Pancreas (tissue), 10 donors: ENCODE measurements at regions not wholly inside any gene's neighbourhood (a gene's known extent, or its start where the extent isn't known, plus 50 kb on each side); places are given as distances from the start of the nearest gene placed in this dataset.
A peak's percentile ranks its signal among the peaks of the same experiment; 100 is the strongest.

ENCODE experiments used
- ATAC-seq, 4 donors: fragments of 200-7000 bp; cut with Tn5 transposase; one replicate each; pipeline versions ENCODE4 v1.8.0 to v1.9.1; 2020; ENCODE audit warnings: mild to moderate bottlenecking in 4 of 4, moderate library complexity in 4 of 4
- DNase-seq, 6 donors: peaks; one replicate each; pipeline ENCODE4 v3.0.0-alpha.2; 2020
- FAIRE-seq: peaks from 2 replicates; lab custom pipeline; 2012; peaks lifted over from hg19 to GRCh38; lab: Jason Lieb, UNC
- H3K27ac ChIP-seq, 4 donors: fragments of 200-600 bp; sonication (generic); 1 replicate in 3 of 4; 2 replicates in 1 of 4; pipeline versions ENCODE4 v1.5.0 to v1.8.0; 2020
- H3K27me3 ChIP-seq, 4 donors: fragments of 200-600 bp; one replicate each; pipeline ENCODE4 v1.8.0; 2021
- H3K36me3 ChIP-seq, 3 donors: fragments of 200-600 bp; sonication (generic) in 1 of 3; one replicate each; pipeline versions ENCODE4 v1.5.0 to v1.8.0; 2020 to 2021
- H3K4me1 ChIP-seq, 3 donors: fragments of 200-600 bp; one replicate each; pipeline ENCODE4 v1.8.0; 2021
- H3K4me3 ChIP-seq, 4 donors: fragments of 200-600 bp; sonication (generic) in 2 of 4; one replicate each; pipeline versions ENCODE4 v1.5.0 to v1.8.0; 2020 to 2021
- H3K9me3 ChIP-seq, 4 donors: fragments of 200-600 bp; one replicate each; pipeline ENCODE4 v1.8.0; 2021
- CTCF ChIP-seq, 4 donors: fragments of 200-600 bp; sonication (generic) in 3 of 4; IDR thresholded peaks; one replicate each; pipeline versions ENCODE4 v1.5.0 to v1.8.0; 2021; ENCODE audit warnings: antibody characterized with exemption in 4 of 4
- WGBS, 2 donors: extraction: QIAGEN DNeasy Blood & Tissue Kit; methylation state at CpG; one replicate each; pipeline ENCODE4 v1.1.7; 2013; 5-methylcytosine and 5-hydroxymethylcytosine counted together
- intact Hi-C, 3 donors: fragments of 100-400 bp; cut with DNase I; formaldehyde crosslinking; loops; one replicate each; pipeline versions ENCODE4 v1.11.1 to v1.14.2; 2022
- donor health status: healthy with polysubstance abuse.
- donor health status: DM: no; HTN: no; CAD: no; lungs with moderate emphysema.
- donor health status: DM: no; HTN: no; CAD: no.
- donor health status: control.
- donor health status: control.
- donor health status: Bipolar disorder and iron deficiency.
- donor health status: DM: yes; HTN: yes; CAD: no.
- donor health status: DM: no; HTN: no; CAD: no.
- donor health status: DM: no; HTN: no; CAD: no.
- donor health status: DM: yes; HTN: yes; CAD: no.

DNA sequence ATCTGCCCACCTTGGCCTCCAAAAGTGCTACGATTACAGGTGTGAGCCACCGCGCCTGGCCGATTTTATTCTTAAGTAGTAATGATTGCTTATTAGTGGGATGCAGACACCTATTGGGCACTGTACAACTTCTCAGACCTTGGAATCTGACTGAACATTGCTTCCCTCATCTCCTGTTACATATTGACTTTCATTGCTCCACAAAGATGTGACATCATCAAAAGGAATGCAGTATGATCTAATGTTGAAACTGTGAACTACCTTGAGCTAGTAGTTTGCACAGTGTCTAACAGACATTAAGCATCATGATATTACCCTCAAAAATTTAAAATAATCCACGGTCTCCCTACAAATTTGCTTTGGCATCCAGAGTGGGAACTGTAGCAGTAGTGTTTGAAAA is 109.8 kb upstream of the SIX2 start:
- DNase-seq: no peak
- no peaks in the 10 kb centered on the region for H3K9me3 ChIP-seq
- no peak for FAIRE-seq

DNA sequence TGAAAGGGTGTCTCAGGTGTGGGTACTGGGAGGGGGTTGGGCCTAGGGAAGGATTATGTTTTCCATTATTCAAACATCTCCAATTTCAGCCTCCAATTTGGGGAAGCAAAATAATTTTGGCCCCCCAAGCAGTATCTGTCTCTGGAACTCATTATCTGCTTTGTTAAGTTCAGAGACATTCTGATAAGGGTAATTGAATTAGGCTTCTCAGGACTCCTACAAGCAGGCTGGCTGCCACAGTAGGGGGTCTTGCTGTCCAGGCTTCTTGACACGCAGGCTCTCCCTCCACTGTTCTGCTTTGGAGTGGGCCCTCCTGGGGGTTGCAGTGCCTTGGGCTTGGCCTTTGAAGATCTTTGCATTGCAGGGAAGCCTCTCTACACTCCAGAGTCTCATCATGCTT is 108.1 kb upstream of the SIX2 start:
- Histone ChIP-seq H3K36me3 (no peaks in the 10 kb centered on the region), H3K27ac (no peak overlapping the region), H3K4me1 (no peaks in the 10 kb centered on the region), H3K9me3 (no peaks in the 10 kb centered on the region), H3K4me3 (no peak overlapping the region), H3K27me3 (no peaks in the 10 kb centered on the region)
- WGBS, 2 donors: 73 to 82% methylated on average over 1 of the region's 1 CpG
- TF ChIP-seq CTCF (IDR thresholded peaks at IDR 0.05): no peak
- FAIRE-seq: no peak
- intact Hi-C loops: no loop called here
- no peak for DNase-seq
- ATAC-seq: no peak

More for the DNA sequence above, 109.8 kb upstream of the SIX2 start:
- ATAC-seq: peak; percentile 21 to 84 (median 47)
- 85 to 88% methylated on average over 5 of the region's 5 CpGs for WGBS, 2 donors
- Histone ChIP-seq H3K36me3 (no peaks in the 10 kb centered on the region), H3K27me3 (no peaks in the 10 kb centered on the region), H3K4me1 (no peaks in the 10 kb centered on the region), H3K4me3 (no peak overlapping the region), H3K27ac (peak overlapping the region in 1 of 4 donors; percentile 21)
- no peak for TF ChIP-seq CTCF (IDR thresholded peaks at IDR 0.05)
- intact Hi-C loops: no loop called here

DNA sequence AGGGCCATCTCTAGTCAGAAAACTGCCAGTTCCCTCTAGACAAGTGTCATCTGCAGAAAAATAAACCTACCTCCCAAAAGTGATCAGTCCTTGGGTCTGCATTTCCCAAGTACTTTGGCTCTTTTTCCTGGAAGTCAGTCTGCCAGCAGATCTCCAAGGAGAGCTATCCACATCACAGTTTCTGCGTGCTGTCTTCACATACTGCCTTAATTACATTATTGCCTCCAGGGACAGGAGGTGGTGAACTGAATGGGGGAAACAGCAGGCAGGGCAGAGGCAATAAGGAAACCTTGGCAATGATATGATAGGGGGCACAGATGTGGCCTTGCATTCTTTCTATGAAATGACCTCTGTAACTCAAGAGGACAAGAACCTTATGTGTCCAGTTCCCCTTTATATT is 105.9 kb upstream of the SIX2 start:
- Histone ChIP-seq H3K36me3 (no peaks in the 10 kb centered on the region), H3K4me3 (no peak overlapping the region), H3K27me3 (no peaks in the 10 kb centered on the region), H3K4me1 (no peaks in the 10 kb centered on the region), H3K9me3 (no peaks in the 10 kb centered on the region), H3K27ac (no peak overlapping the region)
- DNase-seq (no peak), FAIRE-seq (no peak), ATAC-seq (no peak)
- 90 to 93% methylated on average over 1 of the region's 1 CpG for WGBS, 2 donors
- TF ChIP-seq CTCF (IDR thresholded peaks at IDR 0.05): no peak
- intact Hi-C loops: no loop called here

GRCh38 chr2:45114221-45114955 is 105.1 kb upstream of the SIX2 start:
- H3K27ac ChIP-seq: no peak overlapping the region
- H3K9me3 ChIP-seq: no peaks in the 10 kb centered on the region
- no peaks in the 10 kb centered on the region for H3K27me3 ChIP-seq
- WGBS, 2 donors: 85 to 90% methylated on average over 14 of the region's 14 CpGs
- FAIRE-seq: no peak
- no peaks in the 10 kb centered on the region for H3K36me3 ChIP-seq
- intact Hi-C loops: no loop called here
- no peak overlapping the region for H3K4me3 ChIP-seq
- ATAC-seq: no peak
- DNase-seq: no peak
- no peaks in the 10 kb centered on the region for H3K4me1 ChIP-seq
- TF ChIP-seq CTCF (IDR thresholded peaks at IDR 0.05): no peak

DNA sequence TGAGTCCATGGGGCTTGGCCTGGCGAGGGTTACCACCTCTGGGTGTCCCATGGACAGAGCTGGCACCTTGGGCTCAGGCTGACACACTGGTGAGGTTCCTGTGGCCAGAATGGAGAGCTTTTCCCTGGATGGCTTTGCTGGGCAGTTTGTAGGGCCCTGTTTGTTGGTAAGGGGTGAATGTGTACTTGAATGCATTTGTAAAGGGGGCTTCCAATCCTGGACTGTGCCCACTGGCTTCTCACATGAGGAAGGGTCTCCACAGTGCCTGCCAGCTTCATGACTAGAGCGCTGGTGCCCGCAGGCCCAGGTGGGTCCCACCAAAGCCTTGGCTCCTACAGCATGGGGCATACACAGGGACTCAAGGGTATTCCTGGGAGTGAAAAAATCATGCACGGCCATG is 103.5 kb upstream of the SIX2 start:
- Histone ChIP-seq H3K9me3 (no peaks in the 10 kb centered on the region), H3K27me3 (no peaks in the 10 kb centered on the region), H3K27ac (no peak overlapping the region), H3K4me1 (no peaks in the 10 kb centered on the region), H3K4me3 (no peak overlapping the region), H3K36me3 (no peaks in the 10 kb centered on the region)
- WGBS, 2 donors: 93% methylated on average over 4 of the region's 4 CpGs
- no peak for FAIRE-seq
- no peak for ATAC-seq
- intact Hi-C loops: no loop called here
- no peak for DNase-seq
- TF ChIP-seq CTCF (IDR thresholded peaks at IDR 0.05): no peak
